ENCODE measurements at regions not wholly inside any gene's neighbourhood (a gene's known extent, or its start where the extent isn't known, plus 50 kb on each side); places are given as distances from the start of the nearest gene placed in this dataset.

DNA sequence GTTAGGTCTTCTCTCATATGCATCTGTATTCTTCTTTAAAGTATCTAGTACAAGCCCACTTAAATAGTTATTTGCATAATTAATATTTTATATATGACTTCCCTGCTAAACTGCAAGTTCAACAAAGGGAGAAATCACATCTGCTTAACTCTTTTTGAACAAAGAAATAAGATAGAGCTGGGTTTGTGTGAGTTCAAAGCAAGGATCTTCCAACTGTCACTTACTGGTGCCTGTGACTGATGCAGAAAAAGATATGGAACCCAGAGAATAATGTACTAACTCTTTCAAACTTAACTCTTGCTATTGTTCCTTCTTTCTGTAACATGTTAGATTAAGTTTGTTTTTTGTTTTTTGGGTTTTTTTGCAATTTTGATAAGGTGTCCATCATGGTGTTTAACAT lies 71.3 kb upstream of the SP4 start:
- DNase-seq (no peak), ATAC-seq (ENCODE audit: low read depth) (no peak)
- ChIA-PET POLR2A (ENCODE audit: unreplicated experiment) (no interaction called here), CTCF (no interaction called here)
- H3K9ac ChIP-seq (ENCODE audit: low read depth, low read length) = no peak overlapping the region
- H3K23ac ChIP-seq (ENCODE audit: low read depth, low read length) = no peak overlapping the region
- no peaks in the 10 kb centered on the region for H3K4me1 ChIP-seq (ENCODE audit: control insufficient read depth, insufficient read depth, low read length)
- no peaks in the 10 kb centered on the region for H3K9me1 ChIP-seq (ENCODE audit: insufficient read depth, low read length)
- H4K5ac ChIP-seq (ENCODE audit: low read depth, low read length) = no peak overlapping the region
- H3K18ac ChIP-seq (ENCODE audit: low read depth, low read length) = no peak overlapping the region
- H3K36me3 ChIP-seq (ENCODE audit: control insufficient read depth, insufficient read depth, low read length) = no peaks in the 10 kb centered on the region
- no peak overlapping the region for H4K91ac ChIP-seq (ENCODE audit: insufficient read depth, low read depth, low read length)
- no peak overlapping the region for H3K4me3 ChIP-seq (ENCODE audit: insufficient read depth, low read depth, low read length)
- no peak overlapping the region for H3K56ac ChIP-seq (ENCODE audit: extremely low read depth, insufficient read depth, low read length)
- no peak overlapping the region for H4K8ac ChIP-seq (ENCODE audit: low read depth in 2 of 2, low read length in 2 of 2)
- no peak overlapping the region for H2AFZ ChIP-seq (replicated peaks; ENCODE audit: low read length, poor library complexity)
- H4K20me1 ChIP-seq (ENCODE audit: insufficient read depth, low read length) = no peaks in the 10 kb centered on the region
- no TSS peak for BruUV-seq (replicated peaks)
- H2BK20ac ChIP-seq (ENCODE audit: low read depth, low read length) = no peak overlapping the region
- H2BK15ac ChIP-seq (ENCODE audit: low read depth, low read length) = no peak overlapping the region
- H3K27ac ChIP-seq (ENCODE audit: insufficient read depth, low read length) = no peak overlapping the region
- no peak overlapping the region for H2AK9ac ChIP-seq (replicated peaks; ENCODE audit: low read depth, low read length, poor library complexity)
- no peak overlapping the region for H2BK120ac ChIP-seq (ENCODE audit: low read depth, low read length)
- in situ Hi-C loops (cut with MboI; ENCODE audit: low sequenced_read_pairs) = no loop called here
- H3K9me3 ChIP-seq (ENCODE audit: control insufficient read depth, insufficient read depth, low read length) = no peaks in the 10 kb centered on the region; the same call in 1 of the 2 replicates
- no peaks in the 10 kb centered on the region for H3K79me1 ChIP-seq (ENCODE audit: low read depth in 1 of 2, low read length in 2 of 2)
- H3K4ac ChIP-seq (ENCODE audit: low read depth, low read length) = no peak overlapping the region
- no peaks in the 10 kb centered on the region for H3K27me3 ChIP-seq (ENCODE audit: control insufficient read depth, insufficient read depth, low read length)
- TF ChIP-seq RFX5 (IDR thresholded peaks at IDR 0.05; ENCODE audit: low read depth, low read length) = no peak
- no peak for TF ChIP-seq SMC3 (IDR thresholded peaks at IDR 0.05; ENCODE audit: low read depth, low read length)
- TF ChIP-seq BHLHE40 (IDR thresholded peaks at IDR 0.05; ENCODE audit: low read depth, low read length) = no peak
- no peak for TF ChIP-seq CEBPB (IDR thresholded peaks at IDR 0.05; ENCODE audit: low read depth, low read length)
- TF ChIP-seq MAZ (IDR thresholded peaks at IDR 0.05; ENCODE audit: borderline replicate concordance, low read depth, low read length) = no peak
- no peak for TF ChIP-seq CHD1 (IDR thresholded peaks at IDR 0.05; ENCODE audit: low read depth, low read length)
- no peak for TF ChIP-seq RAD21 (IDR thresholded peaks at IDR 0.05; ENCODE audit: low read length)
- intact Hi-C loops (cut with micrococcal nuclease) = no loop called here
- H2AK5ac ChIP-seq (ENCODE audit: low read depth, low read length) = no peak overlapping the region
- no peak overlapping the region for H3K4me2 ChIP-seq (ENCODE audit: low read depth, low read length)
- dilution Hi-C loops (cut with HindIII; ENCODE audit: low sequenced_read_pairs, unreplicated experiment) = no loop called here
- H3K14ac ChIP-seq (replicated peaks; ENCODE audit: low read depth, low read length) = no peak overlapping the region
- H2BK5ac ChIP-seq (ENCODE audit: low read depth, low read length, poor library complexity, severe bottlenecking) = no peak overlapping the region
